LHCN-M2 (cell line): ENCODE measurements at regions not wholly inside any gene's neighbourhood (a gene's known extent, or its start where the extent isn't known, plus 50 kb on each side); places are given as distances from the start of the nearest gene placed in this dataset.

Source experiments
- DNase-seq: peaks from one replicate; pipeline ENCODE4 v3.0.0-alpha.2; 2012; ENCODE audit warnings: low read depth

DNA sequence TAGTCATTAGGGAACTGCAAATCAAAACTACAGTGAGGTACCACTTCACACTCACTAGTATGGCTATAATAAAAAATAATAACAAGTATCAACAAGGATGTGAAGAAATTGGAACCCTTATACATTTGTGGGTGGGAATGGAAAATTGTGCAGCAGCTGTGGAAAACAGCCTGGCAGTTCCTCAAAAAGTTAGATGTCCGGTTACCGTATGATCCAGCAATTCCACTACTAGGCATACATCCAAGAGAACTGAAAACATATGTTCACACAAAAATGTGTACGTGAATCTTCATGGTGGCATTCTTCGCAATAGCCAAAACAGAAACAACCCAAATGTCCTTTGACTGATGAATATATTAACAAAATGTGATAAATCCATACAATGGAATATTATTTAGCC lies 187.9 kb upstream of the LYSMD4 start:
- DNase-seq, result no peak

DNA sequence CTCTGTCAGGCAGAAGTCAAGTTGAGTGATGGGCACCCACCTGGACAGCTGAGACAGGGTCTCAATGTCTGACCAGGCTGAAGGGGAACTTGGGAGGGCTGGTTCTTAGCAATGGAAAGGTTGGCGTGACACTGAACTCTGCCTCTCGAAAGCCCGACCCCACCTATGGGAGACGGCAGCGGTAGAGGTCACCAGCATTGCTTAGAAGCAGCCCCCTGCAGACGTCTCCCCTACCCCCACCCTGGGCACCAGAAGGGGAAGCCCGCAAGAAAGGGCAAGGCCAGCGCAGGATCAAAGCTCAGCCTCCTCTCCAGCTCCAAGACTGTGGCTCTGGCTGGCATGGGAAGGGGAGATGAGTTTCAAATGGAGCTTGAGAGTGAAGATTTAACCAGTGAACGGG lies 184.8 kb upstream of the LYSMD4 start:
- DNase-seq, result no peak

DNA sequence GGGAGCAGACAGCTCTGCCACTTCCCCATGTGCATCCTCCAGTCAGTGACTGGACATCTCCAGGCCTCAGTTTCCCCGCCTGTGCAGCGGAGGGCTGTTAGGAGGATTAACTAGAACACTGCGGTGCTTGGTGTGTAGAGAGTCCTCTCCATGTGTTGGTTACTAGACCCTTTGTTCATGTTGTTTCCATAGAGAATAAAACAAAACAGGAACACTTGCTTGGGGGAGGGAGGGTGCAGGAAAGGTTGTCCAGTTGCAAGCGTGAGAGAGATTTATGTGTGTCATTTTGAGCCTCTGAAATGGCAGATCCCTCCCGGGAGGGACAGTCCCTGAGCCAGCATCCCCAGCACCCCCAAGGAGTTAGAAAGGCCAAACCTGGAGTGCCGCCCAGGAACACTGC lies 184.0 kb upstream of the LYSMD4 start:
- no peak for DNase-seq

DNA sequence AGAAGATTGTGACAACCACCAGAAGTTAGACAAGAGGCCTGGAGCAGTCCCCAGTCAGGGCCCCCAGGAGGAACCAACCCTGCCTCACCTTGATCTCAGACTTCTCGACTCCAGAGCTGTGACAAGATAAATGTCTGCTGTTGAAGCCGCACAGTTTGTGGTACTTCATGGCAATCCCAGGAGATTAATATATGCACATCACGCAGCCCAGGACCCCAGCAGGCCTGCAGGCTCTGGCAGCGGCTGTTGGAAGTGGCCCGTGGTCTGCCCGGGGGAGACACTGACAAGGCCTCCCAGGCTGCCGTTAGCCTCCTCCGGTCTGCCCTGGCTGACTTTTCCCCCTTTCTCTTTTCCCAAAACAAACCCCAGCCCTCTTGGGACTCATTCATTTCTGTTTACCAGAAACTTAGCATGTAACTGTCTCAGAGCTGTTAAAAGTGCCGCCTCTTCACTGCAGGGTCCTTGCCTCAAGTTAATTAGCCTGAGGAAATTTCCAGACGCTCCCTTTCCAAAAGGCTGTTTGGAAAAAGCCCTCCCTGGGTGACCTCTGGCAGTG lies 183.5 kb upstream of the LYSMD4 start:
- no peak for DNase-seq

DNA sequence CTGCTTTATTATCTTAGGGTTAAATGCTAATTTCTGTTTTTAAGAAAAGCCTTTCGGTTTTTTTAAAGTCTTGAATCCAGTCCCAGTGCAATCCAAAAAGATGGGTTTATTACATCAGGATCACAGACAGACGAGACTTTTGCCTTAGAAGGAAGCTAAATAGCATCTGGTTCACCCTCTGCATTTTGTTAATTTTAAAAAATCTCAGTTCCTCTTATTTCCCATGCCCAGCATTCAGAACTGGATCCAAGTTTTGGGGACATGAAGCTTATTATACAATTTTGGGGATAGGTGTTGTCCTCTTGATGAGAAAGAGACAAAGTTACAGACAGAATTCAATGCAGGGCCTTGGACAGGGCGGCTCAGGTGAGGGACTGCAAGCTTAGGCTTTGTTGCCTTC lies 181.5 kb upstream of the LYSMD4 start:
- DNase-seq, result no peak

DNA sequence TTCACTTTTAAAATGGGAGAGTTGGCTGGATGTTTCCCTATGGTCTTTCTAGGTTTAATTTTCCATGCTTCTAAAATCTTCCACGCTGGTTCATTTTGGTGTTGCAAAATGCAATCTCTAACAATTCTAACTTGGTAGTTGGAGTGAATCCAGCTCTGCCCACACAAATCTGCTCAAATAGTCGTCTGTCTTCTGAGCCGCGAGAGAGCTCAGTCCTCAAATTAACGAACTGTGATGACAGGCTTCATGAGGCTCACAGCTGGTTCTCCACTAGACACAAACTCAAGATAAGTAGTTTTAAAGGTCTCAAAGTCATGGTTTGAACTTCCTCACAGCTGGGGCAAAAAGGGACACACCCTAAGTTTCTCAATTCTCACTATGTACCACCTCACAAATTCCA lies 178.6 kb upstream of the LYSMD4 start:
- DNase-seq, result no peak

DNA sequence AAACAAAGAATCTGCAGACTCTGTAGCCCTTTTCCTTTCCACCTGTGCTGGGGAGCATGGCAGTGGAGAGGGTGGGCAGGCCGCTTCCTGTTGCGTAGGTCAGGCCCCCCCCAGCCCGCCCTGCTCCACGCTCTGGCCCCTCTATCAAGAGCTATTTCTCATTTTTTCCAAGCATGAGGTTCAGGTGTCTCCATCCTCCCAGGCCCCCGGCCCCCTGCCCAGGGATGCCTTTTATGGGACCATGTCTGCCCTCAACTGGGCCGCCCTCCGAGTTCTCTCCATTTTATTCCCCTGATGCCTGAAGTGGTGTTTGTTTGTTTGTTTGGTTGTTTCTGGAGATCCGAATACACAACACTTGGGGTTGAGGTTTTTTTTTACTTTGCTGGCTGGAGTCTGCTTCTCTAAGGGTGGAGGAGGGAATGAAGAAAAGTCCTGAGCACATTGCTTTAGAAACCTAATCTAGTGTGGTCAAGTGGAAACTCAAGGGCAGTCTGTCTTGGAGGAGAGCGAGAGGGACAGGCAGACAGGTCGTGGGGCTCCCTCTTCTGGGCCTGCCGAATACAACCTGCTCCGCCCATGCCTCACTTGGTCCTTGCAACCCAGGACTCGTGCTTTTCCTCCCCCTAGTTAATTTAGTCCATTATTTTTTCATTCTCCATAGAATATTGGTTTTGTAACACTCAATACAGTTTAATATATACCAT lies 176.5 kb upstream of the LYSMD4 start:
- DNase-seq, result peak; percentile 28

DNA sequence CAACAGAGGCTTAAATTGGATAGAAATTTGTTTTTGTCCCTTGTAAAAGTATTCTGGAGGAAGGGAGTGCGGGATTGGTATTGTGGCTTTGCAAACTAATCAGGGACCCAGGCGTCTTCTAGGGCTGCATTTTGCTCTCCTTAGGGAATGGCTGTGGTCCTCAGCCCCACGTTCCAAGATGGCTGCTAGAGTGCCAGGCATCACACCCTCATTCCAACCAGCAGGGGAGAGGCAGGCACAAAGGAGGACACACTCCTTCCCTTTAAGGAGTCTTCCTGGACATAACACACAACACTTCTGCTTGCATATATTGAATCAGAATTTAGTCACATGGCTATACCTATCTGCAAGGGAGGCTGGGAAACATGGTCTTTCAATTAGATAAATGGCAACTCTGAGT lies 174.5 kb upstream of the LYSMD4 start:
- no peak for DNase-seq

DNA sequence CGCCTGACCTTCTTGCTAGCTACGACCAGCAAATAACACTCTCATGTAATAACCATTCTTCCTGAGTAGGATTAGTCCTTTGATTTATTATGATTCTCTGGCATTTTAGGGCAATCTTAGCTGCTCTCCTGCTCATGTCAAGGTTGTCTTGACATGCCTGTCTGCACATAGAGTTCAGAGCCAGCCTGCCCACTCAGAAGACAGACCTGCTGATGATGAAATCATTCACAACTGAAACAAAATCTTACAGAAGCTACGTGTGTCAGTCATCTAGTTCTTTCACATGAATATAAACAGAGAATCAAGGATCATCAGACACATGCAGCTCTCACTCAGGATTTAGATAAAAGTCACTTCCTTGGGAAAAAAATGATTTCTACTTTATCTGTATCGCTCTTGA lies 173.6 kb upstream of the LYSMD4 start:
- DNase-seq, result no peak

DNA sequence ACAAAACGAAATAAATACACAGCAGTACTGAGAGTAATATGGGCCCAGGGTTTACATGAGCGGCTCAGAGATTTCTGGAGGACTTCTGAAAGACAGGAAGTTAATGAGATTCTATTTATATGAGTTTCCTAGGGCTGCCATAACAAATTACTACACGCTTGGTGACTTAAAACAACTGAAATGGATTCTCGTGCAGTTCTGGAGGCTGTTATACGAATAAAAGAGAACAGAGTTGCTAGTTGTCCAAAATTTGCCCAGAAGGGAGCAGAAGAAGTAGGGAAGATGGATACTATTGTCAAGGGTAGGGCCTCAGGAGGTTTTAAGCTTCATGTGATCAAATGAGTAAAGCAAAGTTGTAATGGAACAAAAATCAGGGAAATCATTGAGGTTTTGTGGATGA lies 173.1 kb upstream of the LYSMD4 start:
- DNase-seq, result no peak

DNA sequence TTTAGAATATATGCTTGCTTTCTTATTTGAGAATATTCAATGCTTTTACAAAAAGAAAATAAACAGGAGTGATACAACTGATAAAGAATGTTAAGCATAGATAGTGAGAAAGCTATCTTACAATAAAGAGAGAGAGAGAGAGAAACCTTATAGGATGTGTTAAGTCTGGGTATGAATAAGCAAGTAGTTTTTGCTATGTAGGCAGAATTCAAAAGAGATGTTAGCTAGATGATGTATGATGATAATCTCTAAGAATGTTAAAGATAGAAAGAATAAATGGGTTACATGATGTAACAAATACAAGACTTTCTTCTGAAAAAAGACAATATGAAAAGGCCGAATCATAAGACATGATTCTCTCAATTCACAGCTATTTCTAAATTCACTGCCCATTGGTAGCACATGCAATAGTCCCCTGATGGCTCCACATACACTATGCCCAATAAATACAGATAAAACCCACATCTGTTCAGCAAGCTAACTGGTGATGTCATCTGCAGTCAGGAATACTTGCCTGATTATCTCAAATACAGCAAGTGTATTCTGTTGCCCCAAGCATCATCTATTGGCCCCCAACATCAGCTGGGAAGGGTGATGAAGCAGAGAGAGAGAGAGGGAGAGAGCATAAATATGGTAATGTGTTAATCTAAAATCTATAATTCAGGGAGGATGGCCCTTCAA lies 169.2 kb upstream of the LYSMD4 start:
- no peak for DNase-seq

DNA sequence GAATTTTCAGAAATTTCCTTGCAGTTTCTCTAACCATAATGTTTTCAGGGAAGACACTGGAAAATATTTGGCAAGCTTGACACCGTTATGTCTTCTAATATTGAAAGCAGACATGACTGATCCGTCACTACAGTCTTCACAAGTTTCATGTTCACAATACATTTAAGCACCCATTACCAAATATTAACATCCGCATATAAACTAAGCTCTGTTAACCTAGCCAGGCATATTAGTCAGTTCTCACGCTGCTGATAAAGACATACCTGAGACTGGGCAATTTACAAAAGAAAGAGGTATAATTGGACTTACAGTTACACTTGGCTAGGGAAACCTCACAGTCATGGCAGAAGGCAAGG lies 162.7 kb upstream of the LYSMD4 start:
- DNase-seq, result no peak

DNA sequence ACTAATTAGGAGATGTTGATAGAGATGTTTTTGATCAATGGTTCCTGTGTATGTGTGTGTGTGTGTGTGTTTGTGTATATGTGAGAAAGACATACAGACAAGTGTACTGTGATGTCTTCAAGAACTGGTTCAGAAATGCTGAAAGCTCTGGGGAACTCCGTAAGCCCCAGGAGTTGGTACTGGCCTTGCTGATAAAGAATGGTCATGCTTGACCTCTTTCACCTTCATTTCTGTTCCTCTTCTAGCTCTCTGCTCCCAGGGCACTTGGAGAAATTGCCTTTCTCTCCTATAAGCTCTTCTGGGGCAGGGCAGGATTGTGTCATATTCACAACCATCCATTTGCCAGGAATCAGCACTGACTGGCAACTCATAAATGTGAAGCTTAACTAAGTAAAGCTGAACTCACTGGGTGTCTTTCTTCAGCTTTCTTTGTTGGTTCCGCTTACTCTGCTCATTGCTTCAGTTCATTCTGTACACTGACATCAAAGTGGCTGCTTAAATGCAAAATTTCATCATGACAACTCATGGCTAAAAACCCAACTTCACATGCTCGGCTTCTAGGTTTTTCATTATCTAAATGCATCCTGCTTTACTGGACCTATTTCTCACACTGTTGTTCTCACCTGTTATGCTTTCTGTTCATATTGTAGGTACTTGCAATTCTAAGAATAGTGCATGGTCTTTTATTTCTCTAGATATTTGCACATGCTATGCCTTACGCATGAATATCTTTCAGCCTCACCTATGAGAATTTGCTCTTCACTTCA lies 162.1 kb upstream of the LYSMD4 start:
- no peak for DNase-seq

DNA sequence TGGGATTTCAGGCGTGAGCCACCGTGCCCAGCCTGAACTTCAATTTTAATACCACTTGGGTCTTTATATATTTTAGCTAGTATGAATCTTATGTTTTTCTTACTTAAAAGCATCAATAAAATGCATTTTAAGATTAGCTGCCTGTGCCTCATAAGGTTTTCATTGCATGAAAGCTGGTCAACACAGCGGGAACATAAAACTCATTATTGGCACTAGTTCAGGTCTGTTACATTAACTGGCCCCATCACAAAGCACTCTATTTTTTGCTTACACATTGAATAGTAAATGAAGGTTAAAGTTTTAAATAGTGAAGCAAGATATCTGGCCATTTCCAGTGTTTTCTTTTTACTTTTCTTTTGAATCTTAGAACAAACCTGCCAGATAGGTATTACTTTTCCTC lies 145.6 kb upstream of the LYSMD4 start:
- no peak for DNase-seq

DNA sequence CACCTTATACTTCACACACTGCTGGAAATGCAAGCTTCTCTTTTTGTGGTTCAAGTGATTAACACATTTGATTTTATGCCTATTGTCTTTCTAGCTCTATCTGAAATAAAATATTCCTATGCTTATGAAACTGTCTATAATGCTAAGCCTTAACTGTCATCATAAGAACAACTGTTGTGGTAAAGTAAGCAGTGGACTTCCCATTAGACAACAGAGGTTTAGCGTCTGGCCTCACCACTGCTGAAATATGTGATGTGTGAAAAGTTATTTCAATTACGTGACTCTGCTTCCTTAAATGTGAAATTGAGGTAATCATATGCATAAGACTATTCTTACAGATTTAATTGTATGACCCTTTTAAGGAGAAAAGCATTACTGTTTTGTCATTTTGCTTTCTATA lies 140.2 kb upstream of the LYSMD4 start:
- DNase-seq, result peak; percentile 65

DNA sequence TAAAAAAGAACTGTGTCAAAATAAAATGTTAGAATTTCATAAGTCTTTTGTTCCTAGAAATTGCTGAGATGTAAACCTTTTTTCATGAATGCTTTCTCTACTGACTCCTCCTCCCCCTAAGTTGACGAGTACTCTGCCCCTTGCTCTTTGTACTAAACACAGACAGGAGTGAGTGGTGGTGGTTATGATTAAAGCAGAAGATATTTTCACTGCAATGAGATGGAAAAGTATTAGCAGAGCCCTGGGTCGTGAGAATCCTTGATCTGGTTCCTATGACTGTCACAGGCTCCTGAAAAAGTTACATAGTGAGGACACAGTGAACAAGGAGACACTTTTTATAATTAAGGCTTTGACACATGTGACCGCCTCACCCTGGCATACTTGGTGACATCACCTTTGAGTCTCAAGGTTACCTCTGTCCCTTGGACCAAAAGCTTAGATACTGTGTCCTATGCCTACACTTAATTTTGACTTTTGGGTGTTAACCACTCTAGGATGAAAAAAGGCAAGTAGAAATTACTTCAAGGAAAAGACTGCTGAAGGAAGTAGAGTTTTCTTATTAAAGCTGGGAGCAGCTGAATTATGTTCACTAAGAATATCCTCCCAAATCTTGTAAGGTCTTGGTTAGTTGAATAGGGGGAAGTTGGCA lies 130.4 kb upstream of the LYSMD4 start:
- peak; percentile 24 for DNase-seq

DNA sequence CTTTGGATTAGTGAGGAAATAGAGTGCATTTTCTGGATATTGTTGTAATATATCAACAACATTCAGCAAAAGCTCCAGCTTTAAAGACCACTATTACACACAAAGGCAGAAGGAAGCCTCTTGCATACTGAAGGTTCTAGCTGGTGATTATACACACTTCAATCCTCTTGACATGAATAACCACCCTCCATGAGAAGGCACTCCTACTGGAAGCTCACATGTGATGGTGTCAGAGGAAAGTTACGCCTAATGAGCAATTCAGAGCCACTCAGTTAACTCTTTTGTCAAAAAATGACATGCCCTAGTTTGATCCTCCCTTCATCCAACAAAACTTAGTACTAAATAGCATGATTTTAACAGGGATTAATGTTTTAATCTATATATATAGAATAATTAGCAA lies 124.6 kb upstream of the LYSMD4 start:
- no peak for DNase-seq

DNA sequence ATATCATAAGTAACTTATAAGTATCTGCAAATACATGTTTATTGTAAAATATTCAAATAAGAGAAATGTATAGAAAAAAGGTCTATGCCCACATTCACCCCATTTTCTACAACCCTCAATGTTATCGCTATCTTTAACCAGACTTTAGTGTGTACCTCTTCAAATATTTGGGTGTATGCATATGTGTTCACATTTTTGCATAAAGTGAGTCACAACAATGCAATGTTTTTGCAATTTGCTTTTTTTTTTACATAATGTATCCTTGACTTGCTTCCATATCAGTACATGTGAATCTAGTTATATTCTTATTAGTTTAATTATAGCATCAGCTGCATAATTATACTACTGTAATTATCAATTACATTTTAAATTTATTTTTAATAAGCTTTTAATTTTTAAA lies 117.3 kb upstream of the LYSMD4 start:
- no peak for DNase-seq

DNA sequence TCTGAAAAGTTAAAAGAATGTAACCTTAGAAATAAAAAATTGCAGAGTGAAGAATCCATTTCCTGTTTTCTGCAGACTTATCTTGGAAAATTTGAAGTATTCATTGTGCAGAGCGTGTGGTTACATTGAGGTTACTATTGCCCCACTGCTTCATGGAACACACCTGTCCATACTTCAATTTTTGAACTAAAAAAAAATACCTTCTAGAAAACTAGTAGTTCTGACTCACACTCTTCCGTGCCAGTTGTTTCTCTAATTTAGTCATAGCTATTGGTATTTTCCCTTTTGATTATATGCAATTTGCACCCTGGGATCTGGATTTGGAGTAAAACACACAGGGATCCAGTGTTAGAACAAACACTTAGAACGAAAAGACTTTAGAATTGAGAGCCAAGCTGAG lies 111.8 kb upstream of the LYSMD4 start:
- DNase-seq, result peak; percentile 89

DNA sequence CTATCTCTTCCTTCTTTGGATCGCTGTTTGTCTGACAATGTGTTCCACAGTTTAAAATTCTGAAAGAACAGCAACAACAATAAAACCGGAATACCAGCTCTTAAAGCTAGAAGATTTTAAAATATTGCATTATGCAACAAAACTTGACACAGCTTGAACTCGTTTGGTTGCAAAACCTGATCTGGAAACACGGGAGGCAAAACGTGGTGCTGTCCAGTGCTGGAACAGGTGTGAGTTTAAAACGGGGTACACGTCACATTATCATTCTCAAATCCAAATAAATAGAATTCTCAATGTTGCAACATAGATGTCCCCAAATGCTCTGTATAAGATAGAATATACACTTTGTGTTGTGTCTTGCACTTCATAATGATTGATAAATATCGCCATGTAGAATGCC lies 110.9 kb upstream of the LYSMD4 start:
- peak; percentile 22 for DNase-seq

DNA sequence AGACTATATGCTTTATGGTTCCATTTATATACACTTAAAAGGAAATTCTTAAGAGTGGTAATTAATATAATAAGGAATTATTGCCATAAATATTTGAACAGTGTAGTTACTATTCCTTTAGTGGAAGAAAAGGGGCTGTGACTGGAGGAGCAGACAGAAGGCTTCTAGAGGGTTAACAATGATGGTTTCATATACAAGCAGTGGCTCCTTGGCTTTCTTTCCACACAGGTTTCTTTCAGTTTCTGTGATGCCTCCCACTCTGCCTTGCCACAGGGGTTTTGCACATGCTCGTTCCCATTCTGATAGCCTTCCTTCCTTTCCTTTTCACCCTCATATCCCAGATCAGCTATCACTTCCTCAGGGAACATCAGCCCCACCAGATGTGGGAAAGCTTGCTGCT lies 108.8 kb upstream of the LYSMD4 start:
- no peak for DNase-seq

DNA sequence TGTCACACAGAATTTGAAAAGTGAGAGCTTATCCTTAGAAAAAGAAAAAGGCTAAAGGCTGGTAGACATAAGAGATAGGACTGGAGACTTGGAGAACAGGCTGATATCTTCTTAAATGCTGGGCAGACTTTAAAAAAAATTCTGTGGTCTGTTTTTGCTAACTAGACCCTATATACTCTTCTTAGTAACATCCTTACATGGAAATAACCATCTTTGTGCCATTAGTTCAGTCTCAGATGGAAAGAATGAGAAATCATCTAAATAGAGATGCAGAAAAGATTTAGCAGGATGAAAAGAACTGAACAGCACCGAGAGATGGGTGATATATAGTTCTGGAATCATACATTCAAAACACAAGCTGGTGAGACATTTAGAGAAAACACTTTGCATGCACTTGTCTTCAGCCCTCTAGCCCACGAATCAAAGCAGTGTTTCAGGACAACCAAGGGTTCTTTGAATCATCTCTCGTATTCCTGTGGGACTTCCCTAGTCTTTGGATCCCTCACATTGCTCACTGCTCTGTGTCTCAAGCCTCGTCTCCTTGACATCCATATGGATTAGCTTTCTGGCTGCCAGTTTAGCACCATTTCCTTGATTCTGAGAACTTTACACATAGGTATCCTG lies 93.0 kb upstream of the LYSMD4 start:
- DNase-seq, result no peak
